ENCODE measurements at regions not wholly inside any gene's neighbourhood (a gene's known extent, or its start where the extent isn't known, plus 50 kb on each side); places are given as distances from the start of the nearest gene placed in this dataset.

- DNase-seq, result peak; percentile 64
- no peak overlapping the region for H3K4me3 ChIP-seq
- WGBS, 2 experiments (ENCODE audit: low coverage in 1 of 2, low lambda C conversion rate in 2 of 2, missing lambda C conversion rate in 2 of 2), result 19 to 26% methylated on average over 4 to 5 of the region's 5 CpGs
- H3K27ac ChIP-seq, result no peak overlapping the region
- no peak overlapping the region for H3K4me2 ChIP-seq (ENCODE audit: unreplicated experiment)
- TF ChIP-seq EZH2phosphoT487 (IDR thresholded peaks at IDR 0.05; ENCODE audit: insufficient read depth, low read depth), result no peak
- TF ChIP-seq EZH2 (IDR thresholded peaks at IDR 0.05; ENCODE audit: insufficient read depth, poor library complexity, severe bottlenecking), result no peak
- in situ Hi-C loops (cut with MboI), result no loop called here
- no peaks in the 10 kb centered on the region for H3F3A ChIP-seq (ENCODE audit: insufficient read depth)
- no peak overlapping the region for H3K9ac ChIP-seq
- no peaks in the 10 kb centered on the region for H3K79me2 ChIP-seq (ENCODE audit: insufficient read depth)
- H3K9me3 ChIP-seq (ENCODE audit: low read depth), result no peaks in the 10 kb centered on the region
- no peak overlapping the region for H2AFZ ChIP-seq
- no peaks in the 10 kb centered on the region for H4K20me1 ChIP-seq (ENCODE audit: insufficient read depth)
- H3K9me2 ChIP-seq (ENCODE audit: insufficient read depth), result no peaks in the 10 kb centered on the region
- no peaks in the 10 kb centered on the region for H3K4me1 ChIP-seq (ENCODE audit: insufficient read depth)
- no peaks in the 10 kb centered on the region for H3K27me3 ChIP-seq (replicated peaks; ENCODE audit: insufficient read depth)
- H3K36me3 ChIP-seq (ENCODE audit: low read depth), result no peaks in the 10 kb centered on the region
These were observed 124.8 kb upstream of the USP9Y start for GRCh38 chrY:12576278-12576677.

DNA sequence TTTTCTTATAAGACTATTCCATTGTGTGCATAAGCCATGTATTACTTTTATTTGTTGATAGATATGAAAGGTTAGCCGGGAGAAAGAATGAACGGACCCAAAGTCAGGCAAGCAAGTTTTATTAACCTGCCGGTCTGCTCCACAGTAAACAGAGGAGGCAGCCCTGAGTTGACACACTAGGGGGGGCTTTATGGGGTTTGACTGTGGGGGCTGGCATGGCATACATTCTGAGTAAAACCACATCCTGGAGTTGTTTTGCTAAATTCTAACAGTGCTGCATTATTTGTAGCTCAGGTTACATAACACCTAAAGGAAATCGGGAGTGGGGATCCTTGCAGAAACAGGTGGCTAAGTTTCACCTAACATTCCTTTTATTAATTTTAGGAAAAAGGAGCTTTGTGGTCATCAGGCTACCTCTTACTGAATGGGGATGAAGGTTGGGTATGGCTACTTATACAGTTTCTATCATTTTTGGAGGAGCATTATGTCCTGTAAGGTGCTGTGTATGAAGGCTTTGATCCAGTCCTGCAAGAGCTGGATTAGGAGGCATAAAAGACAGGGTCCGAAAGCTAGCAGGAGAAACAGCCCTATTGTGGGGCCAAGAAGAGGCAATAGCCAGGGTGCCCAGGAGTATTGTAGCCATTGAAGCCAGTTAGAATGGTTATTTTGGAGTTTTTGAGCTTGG, 107.4 kb upstream of the USP9Y start:
- H3K4me2 ChIP-seq (ENCODE audit: unreplicated experiment), result no peak overlapping the region
- no peak overlapping the region for H3K27ac ChIP-seq
- H3K4me3 ChIP-seq, result no peak overlapping the region
- H3F3A ChIP-seq (ENCODE audit: insufficient read depth), result no peaks in the 10 kb centered on the region
- H3K27me3 ChIP-seq (replicated peaks; ENCODE audit: insufficient read depth), result no peaks in the 10 kb centered on the region
- in situ Hi-C loops (cut with MboI), result no loop called here
- no peak overlapping the region for H2AFZ ChIP-seq
- no peak for DNase-seq
- no peaks in the 10 kb centered on the region for H4K20me1 ChIP-seq (ENCODE audit: insufficient read depth)
- H3K4me1 ChIP-seq (ENCODE audit: insufficient read depth), result no peaks in the 10 kb centered on the region
- H3K79me2 ChIP-seq (ENCODE audit: insufficient read depth), result no peaks in the 10 kb centered on the region
- whole genome bisulfite sequencing, 2 experiments (ENCODE audit: low coverage in 1 of 2, low lambda C conversion rate in 2 of 2, missing lambda C conversion rate in 2 of 2), result 76% methylated on average over 5 of the region's 5 CpGs
- TF ChIP-seq EZH2 (IDR thresholded peaks at IDR 0.05; ENCODE audit: insufficient read depth, poor library complexity, severe bottlenecking), result no peak
- no peak for TF ChIP-seq EZH2phosphoT487 (IDR thresholded peaks at IDR 0.05; ENCODE audit: insufficient read depth, low read depth)
- H3K36me3 ChIP-seq (ENCODE audit: low read depth), result no peaks in the 10 kb centered on the region
- H3K9me2 ChIP-seq (ENCODE audit: insufficient read depth), result no peaks in the 10 kb centered on the region
- H3K9ac ChIP-seq, result no peak overlapping the region
- H3K9me3 ChIP-seq (ENCODE audit: low read depth), result no peaks in the 10 kb centered on the region

DNA sequence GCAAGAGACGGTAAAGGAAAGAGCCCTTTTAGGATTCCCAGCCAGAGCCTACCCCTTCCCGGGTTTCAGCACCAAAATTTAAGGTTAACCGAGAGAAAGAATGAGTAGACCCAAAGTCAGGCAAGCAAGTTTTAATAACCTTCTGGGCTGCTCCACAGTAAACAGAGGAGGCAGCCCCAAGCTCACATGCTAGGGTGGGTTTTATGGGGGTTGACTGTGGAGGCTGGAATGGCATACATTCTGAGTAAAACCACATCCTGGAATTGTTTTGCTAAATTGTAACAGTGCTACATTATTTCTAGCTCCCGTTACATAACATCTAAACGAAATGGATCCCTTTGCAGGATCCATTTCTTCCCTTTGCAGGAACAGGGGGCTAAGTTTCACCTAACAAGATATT, 102.2 kb upstream of the USP9Y start:
- H3K79me2 ChIP-seq (ENCODE audit: insufficient read depth), result no peaks in the 10 kb centered on the region
- TF ChIP-seq EZH2 (IDR thresholded peaks at IDR 0.05; ENCODE audit: insufficient read depth, poor library complexity, severe bottlenecking), result no peak
- TF ChIP-seq EZH2phosphoT487 (IDR thresholded peaks at IDR 0.05; ENCODE audit: insufficient read depth, low read depth), result no peak
- no peaks in the 10 kb centered on the region for H3F3A ChIP-seq (ENCODE audit: insufficient read depth)
- H3K27ac ChIP-seq, result no peak overlapping the region
- H3K9me2 ChIP-seq (ENCODE audit: insufficient read depth), result no peaks in the 10 kb centered on the region
- H3K27me3 ChIP-seq (replicated peaks; ENCODE audit: insufficient read depth), result no peaks in the 10 kb centered on the region
- H3K4me1 ChIP-seq (ENCODE audit: insufficient read depth), result no peaks in the 10 kb centered on the region
- no peak overlapping the region for H3K4me3 ChIP-seq
- no peak overlapping the region for H3K9ac ChIP-seq
- no peak overlapping the region for H2AFZ ChIP-seq
- H3K36me3 ChIP-seq (ENCODE audit: low read depth), result no peaks in the 10 kb centered on the region
- H3K9me3 ChIP-seq (ENCODE audit: low read depth), result no peaks in the 10 kb centered on the region
- DNase-seq, result no peak
- no peaks in the 10 kb centered on the region for H4K20me1 ChIP-seq (ENCODE audit: insufficient read depth)
- H3K4me2 ChIP-seq (ENCODE audit: unreplicated experiment), result no peak overlapping the region
- 27 to 37% methylated on average over 3 to 4 of the region's 5 CpGs for WGBS, 2 experiments (ENCODE audit: low coverage in 1 of 2, low lambda C conversion rate in 2 of 2, missing lambda C conversion rate in 2 of 2)
- in situ Hi-C loops (cut with MboI), result no loop called here

DNA sequence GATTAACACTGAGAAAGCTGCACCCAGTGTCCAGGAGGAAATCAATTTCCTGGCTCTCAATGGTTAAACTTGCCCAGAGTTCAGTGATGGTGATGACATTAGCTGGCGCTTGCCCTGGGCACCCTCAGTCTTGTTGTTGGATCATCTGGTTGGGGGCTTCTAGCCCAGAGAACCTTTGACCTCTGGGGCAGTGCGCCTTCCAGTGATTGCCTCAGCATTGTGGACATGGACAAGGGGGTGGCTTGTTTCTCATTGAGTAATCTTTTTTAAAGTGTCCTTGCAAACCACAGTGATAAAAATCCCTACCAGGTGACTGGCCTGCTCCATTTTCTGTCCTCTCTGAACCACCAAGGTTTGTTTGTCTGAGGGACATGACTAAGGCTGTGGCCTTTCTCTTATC, 95.6 kb upstream of the USP9Y start:
- Histone ChIP-seq H4K20me1 (ENCODE audit: insufficient read depth) (no peaks in the 10 kb centered on the region), H3K9me2 (ENCODE audit: insufficient read depth) (no peaks in the 10 kb centered on the region), H3K79me2 (ENCODE audit: insufficient read depth) (no peaks in the 10 kb centered on the region), H3K27ac (no peak overlapping the region), H3K27me3 (replicated peaks; ENCODE audit: insufficient read depth) (no peaks in the 10 kb centered on the region), H3K4me3 (no peak overlapping the region), H3K4me1 (ENCODE audit: insufficient read depth) (no peaks in the 10 kb centered on the region), H3K4me2 (ENCODE audit: unreplicated experiment) (no peak overlapping the region), H3K36me3 (ENCODE audit: low read depth) (no peaks in the 10 kb centered on the region), H3F3A (ENCODE audit: insufficient read depth) (no peaks in the 10 kb centered on the region), H3K9me3 (ENCODE audit: low read depth) (no peaks in the 10 kb centered on the region), H2AFZ (no peak overlapping the region), H3K9ac (no peak overlapping the region)
- no peak for DNase-seq
- in situ Hi-C loops (cut with MboI), result no loop called here
- 96 to 100% methylated on average over 1 to 2 of the region's 2 CpGs for WGBS, 2 experiments (ENCODE audit: low coverage in 1 of 2, low lambda C conversion rate in 2 of 2, missing lambda C conversion rate in 2 of 2)
- TF ChIP-seq EZH2 (IDR thresholded peaks at IDR 0.05; ENCODE audit: insufficient read depth, poor library complexity, severe bottlenecking), result no peak

DNA sequence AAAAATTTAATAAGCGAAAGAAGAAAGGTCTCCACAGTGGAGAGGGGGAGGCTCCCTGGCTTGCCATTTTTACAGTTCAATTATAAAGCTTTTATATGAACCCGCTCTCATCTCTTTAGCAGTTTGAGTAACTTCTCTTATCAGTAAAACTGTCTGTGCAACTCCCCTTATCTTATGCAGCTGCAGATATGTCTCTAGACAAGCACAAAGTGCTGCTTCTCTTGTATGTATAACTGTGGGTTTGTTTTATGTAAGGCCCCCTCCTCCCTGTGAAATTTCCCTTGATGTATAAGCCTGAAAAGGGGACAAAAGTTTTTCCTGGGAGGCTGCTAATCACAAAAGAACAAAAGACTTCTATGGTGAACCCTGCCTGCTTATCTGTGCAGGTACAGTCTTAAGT, 90.2 kb upstream of the USP9Y start:
- H4K20me1 ChIP-seq (ENCODE audit: insufficient read depth), result no peaks in the 10 kb centered on the region
- H3K27me3 ChIP-seq (replicated peaks; ENCODE audit: insufficient read depth), result no peaks in the 10 kb centered on the region
- H3K4me2 ChIP-seq (ENCODE audit: unreplicated experiment), result no peak overlapping the region
- no peaks in the 10 kb centered on the region for H3K4me1 ChIP-seq (ENCODE audit: insufficient read depth)
- no peaks in the 10 kb centered on the region for H3K79me2 ChIP-seq (ENCODE audit: insufficient read depth)
- in situ Hi-C loops (cut with MboI), result no loop called here
- no peak overlapping the region for H3K9ac ChIP-seq
- TF ChIP-seq EZH2 (IDR thresholded peaks at IDR 0.05; ENCODE audit: insufficient read depth, poor library complexity, severe bottlenecking) (no peak), EZH2phosphoT487 (IDR thresholded peaks at IDR 0.05; ENCODE audit: insufficient read depth, low read depth) (no peak)
- no peak overlapping the region for H2AFZ ChIP-seq
- 97 to 100% methylated on average over 2 of the region's 2 CpGs for WGBS, 2 experiments (ENCODE audit: low coverage in 1 of 2, low lambda C conversion rate in 2 of 2, missing lambda C conversion rate in 2 of 2)
- no peaks in the 10 kb centered on the region for H3K36me3 ChIP-seq (ENCODE audit: low read depth)
- H3K27ac ChIP-seq, result no peak overlapping the region
- DNase-seq, result no peak
- no peaks in the 10 kb centered on the region for H3K9me3 ChIP-seq (ENCODE audit: low read depth)
- no peaks in the 10 kb centered on the region for H3F3A ChIP-seq (ENCODE audit: insufficient read depth)
- H3K4me3 ChIP-seq, result no peak overlapping the region
- H3K9me2 ChIP-seq (ENCODE audit: insufficient read depth), result no peaks in the 10 kb centered on the region

All from GM23248 (cell line).